IMR-90 (cell line): ENCODE measurements at regions not wholly inside any gene's neighbourhood (a gene's known extent, or its start where the extent isn't known, plus 50 kb on each side); places are given as distances from the start of the nearest gene placed in this dataset.

ENCODE experiments used
- ATAC-seq: fragments of 200-7000 bp; cut with Tn5 transposase; 2 replicates; pipeline ENCODE4 v1.9.1; 2020; ENCODE audit warnings: low read depth, mild to moderate bottlenecking, moderate library complexity
- BruUV-seq: library from RNA; stranded (reverse); fragments of 400-500 nt; replicated peaks from 2 replicates; lab custom pipeline; 2021; lab: Mats Ljungman, UMichigan
- CTCF ChIA-PET: fragments of 300-600 bp; formaldehyde crosslinking; extraction: SDS; loops from one replicate; lab custom pipeline; 2021; ENCODE audit warnings: antibody characterized with exemption; lab: Yijun Ruan, JAX
- POLR2A ChIA-PET: fragments of 300-600 bp; sonication (Branson Sonifier 250); formaldehyde crosslinking; loops from one replicate; lab custom pipeline; 2022; ENCODE audit warnings: antibody characterized with exemption; ENCODE audit not compliant: unreplicated experiment; lab: Charles Lee
- DNase-seq: peaks from one replicate; pipeline ENCODE4 v3.0.0; 2013
- H2AFZ ChIP-seq: replicated peaks from 2 replicates; pipeline ENCODE3; 2013; ENCODE audit warnings: low read length, mild to moderate bottlenecking; ENCODE audit not compliant: poor library complexity
- H2AK5ac ChIP-seq: 2 replicates; pipeline ENCODE4 v1.6.1; 2013; ENCODE audit warnings: low read depth, low read length, inconsistent platforms
- H2AK9ac ChIP-seq: replicated peaks from 2 replicates; pipeline ENCODE3; 2013; ENCODE audit warnings: mild to moderate bottlenecking, low read depth, low read length, moderate library complexity; ENCODE audit not compliant: poor library complexity
- H2BK120ac ChIP-seq: 2 replicates; pipeline ENCODE4 v1.6.1; 2013; ENCODE audit warnings: low read depth, low read length, inconsistent platforms
- H2BK15ac ChIP-seq: 3 replicates; pipeline ENCODE4 v1.6.1; 2013; ENCODE audit warnings: low read depth, low read length, inconsistent platforms
- H2BK20ac ChIP-seq: 2 replicates; pipeline ENCODE4 v1.6.1; 2013; ENCODE audit warnings: low read depth, mild to moderate bottlenecking, inconsistent platforms, low read length, moderate library complexity
- H2BK5ac ChIP-seq: 2 replicates; pipeline ENCODE4 v1.6.1; 2013; ENCODE audit warnings: mild to moderate bottlenecking, low read depth, low read length, inconsistent platforms; ENCODE audit not compliant: poor library complexity, severe bottlenecking
- H3K14ac ChIP-seq: replicated peaks from 2 replicates; pipeline ENCODE4 v1.6.1; 2013; ENCODE audit warnings: low read depth, low read length, inconsistent platforms
- H3K18ac ChIP-seq: 2 replicates; pipeline ENCODE4 v1.6.1; 2013; ENCODE audit warnings: low read depth, low read length, control low read depth
- H3K23ac ChIP-seq: 2 replicates; pipeline ENCODE4 v1.6.1; 2013; ENCODE audit warnings: low read depth, low read length, inconsistent platforms
- H3K27ac ChIP-seq: 2 replicates; pipeline ENCODE4 v1.5.1; 2013; ENCODE audit warnings: mild to moderate bottlenecking, control low read depth, low read length; ENCODE audit not compliant: insufficient read depth
- H3K27me3 ChIP-seq: 2 replicates; pipeline ENCODE4 v1.6.1; 2013; ENCODE audit warnings: low read length; ENCODE audit not compliant: control insufficient read depth, insufficient read depth
- H3K36me3 ChIP-seq: 2 replicates; pipeline ENCODE4 v1.6.1; 2013; ENCODE audit warnings: low read length, mixed read lengths; ENCODE audit not compliant: control insufficient read depth, insufficient read depth
- H3K4ac ChIP-seq: 2 replicates; pipeline ENCODE4 v1.6.1; 2013; ENCODE audit warnings: low read depth, low read length, inconsistent platforms
- H3K4me1 ChIP-seq: 2 replicates; pipeline ENCODE4 v1.6.1; 2013; ENCODE audit warnings: low read length, mixed read lengths; ENCODE audit not compliant: control insufficient read depth, insufficient read depth
- H3K4me2 ChIP-seq: 2 replicates; pipeline ENCODE4 v1.6.1; 2013; ENCODE audit warnings: low read depth, mild to moderate bottlenecking, control low read depth, low read length, moderate library complexity
- H3K4me3 ChIP-seq: 2 replicates; pipeline ENCODE4 v1.5.1; 2013; ENCODE audit warnings: low read depth, mild to moderate bottlenecking, control low read depth, low read length, moderate library complexity; ENCODE audit not compliant: insufficient read depth
- H3K56ac ChIP-seq: 2 replicates; pipeline ENCODE4 v1.6.1; 2013; ENCODE audit warnings: low read length, inconsistent platforms; ENCODE audit not compliant: insufficient read depth; ENCODE audit errors: extremely low read depth
- H3K79me1 ChIP-seq, 2 experiments: 2 replicates each; pipeline ENCODE4 v1.6.1; 2013; ENCODE audit warnings: low read length in 2 of 2, inconsistent platforms in 1 of 2, low read depth in 1 of 2
- H3K9ac ChIP-seq: 2 replicates; pipeline ENCODE4 v1.6.1; 2013; ENCODE audit warnings: low read depth, low read length, control low read depth
- H3K9me1 ChIP-seq: 2 replicates; pipeline ENCODE4 v1.6.1; 2013; ENCODE audit warnings: low read length, inconsistent platforms; ENCODE audit not compliant: insufficient read depth
- H3K9me3 ChIP-seq: 2 replicates; pipeline ENCODE4 v1.6.1; 2013; ENCODE audit warnings: low read length; ENCODE audit not compliant: control insufficient read depth, insufficient read depth
- H4K20me1 ChIP-seq: 2 replicates; pipeline ENCODE4 v1.6.1; 2013; ENCODE audit warnings: low read length, inconsistent platforms; ENCODE audit not compliant: insufficient read depth
- H4K5ac ChIP-seq: 2 replicates; pipeline ENCODE4 v1.6.1; 2013; ENCODE audit warnings: mild to moderate bottlenecking, low read depth, low read length, control low read depth
- H4K8ac ChIP-seq, 2 experiments: 2 replicates each; pipeline ENCODE4 v1.6.1; 2013; ENCODE audit warnings: low read depth in 2 of 2, low read length in 2 of 2, control low read depth in 1 of 2, inconsistent platforms in 1 of 2
- H4K91ac ChIP-seq: 2 replicates; pipeline ENCODE4 v1.6.1; 2013; ENCODE audit warnings: low read depth, low read length, inconsistent platforms; ENCODE audit not compliant: insufficient read depth
- BHLHE40 ChIP-seq: fragments of 150-350 bp; IDR thresholded peaks from 2 replicates; pipeline ENCODE4 v1.6.1; 2016; ENCODE audit warnings: mild to moderate bottlenecking, low read depth, low read length
- CEBPB ChIP-seq: IDR thresholded peaks from 2 replicates; pipeline ENCODE4 v1.6.1; 2012; ENCODE audit warnings: low read depth, low read length, improper control_type of control experiment
- CHD1 ChIP-seq: IDR thresholded peaks from 2 replicates; pipeline ENCODE4 v1.6.1; 2012; ENCODE audit warnings: low read depth, low read length, improper control_type of control experiment
- FOS ChIP-seq: fragments of 150-350 bp; IDR thresholded peaks from 2 replicates; pipeline ENCODE4 v1.6.1; 2016; ENCODE audit warnings: low read depth, low read length
- MAFK ChIP-seq: IDR thresholded peaks from 2 replicates; pipeline ENCODE4 v1.6.1; 2012; ENCODE audit warnings: low read depth, low read length, improper control_type of control experiment
- MAZ ChIP-seq: IDR thresholded peaks from 2 replicates; pipeline ENCODE4 v1.6.1; 2012; ENCODE audit warnings: low read depth, mild to moderate bottlenecking, low read length, improper control_type of control experiment, moderate library complexity, borderline replicate concordance
- MXI1 ChIP-seq: IDR thresholded peaks from 2 replicates; pipeline ENCODE4 v1.6.1; 2012; ENCODE audit warnings: low read depth, mild to moderate bottlenecking, low read length, moderate library complexity, borderline replicate concordance
- NFE2L2 ChIP-seq: fragments of 150-350 bp; IDR thresholded peaks from 2 replicates; pipeline ENCODE4 v1.6.1; 2016; ENCODE audit warnings: low read depth, mild to moderate bottlenecking, low read length
- POLR2A ChIP-seq: IDR thresholded peaks from 2 replicates; pipeline ENCODE4 v1.6.1; 2012; ENCODE audit warnings: mild to moderate bottlenecking, low read depth, low read length
- RAD21 ChIP-seq: IDR thresholded peaks from 2 replicates; pipeline ENCODE4 v1.6.1; 2012; ENCODE audit warnings: low read length, improper control_type of control experiment
- RCOR1 ChIP-seq: IDR thresholded peaks from 2 replicates; pipeline ENCODE4 v1.6.1; 2012; ENCODE audit warnings: mild to moderate bottlenecking, low read length, improper control_type of control experiment; ENCODE audit not compliant: insufficient replicate concordance
- RFX5 ChIP-seq: IDR thresholded peaks from 2 replicates; pipeline ENCODE4 v1.8.0; 2012; ENCODE audit warnings: low read depth, mild to moderate bottlenecking, low read length, moderate library complexity
- SMC3 ChIP-seq: fragments of 150-350 bp; IDR thresholded peaks from 2 replicates; pipeline ENCODE4 v1.6.1; 2016; ENCODE audit warnings: low read depth, mild to moderate bottlenecking, antibody characterized with exemption, low read length, moderate library complexity
- WGBS, 2 experiments: methylation state at CpG; one replicate each; pipeline versions ENCODE4 v1.1.5 to v1.1.7; 2013; ENCODE audit warnings: missing lambda C conversion rate in 2 of 2; ENCODE audit not compliant: insufficient read length in 1 of 2; ENCODE audit errors: extremely low coverage in 2 of 2; 5-methylcytosine and 5-hydroxymethylcytosine counted together
- dilution Hi-C: fragments of 300-500 bp; cut with HindIII; formaldehyde crosslinking; loops from one replicate; pipeline ENCODE4 v1.14.3; 2018; ENCODE audit warnings: low sequenced_read_pairs; ENCODE audit not compliant: unreplicated experiment
- in situ Hi-C: fragments of 300-500 bp; cut with MboI; formaldehyde crosslinking; loops from 3 replicates; pipeline ENCODE4 v1.14.3; 2019; ENCODE audit warnings: low sequenced_read_pairs, inconsistent platforms, mixed read lengths
- intact Hi-C: fragments of 100-400 bp; cut with micrococcal nuclease; formaldehyde crosslinking; loops from 2 replicates; pipeline ENCODE4 v1.10.0; 2022
- TF ChIP-seq, protein P1 (sequence below): conservative IDR thresholded peaks from 2 replicates; pipeline ENCODE4 v1.5.1; 2012; ENCODE audit warnings: mild to moderate bottlenecking, low read depth, low read length, improper control_type of control experiment
- TF ChIP-seq, protein P2 (sequence below): fragments of 150-350 bp; IDR thresholded peaks from 2 replicates; pipeline ENCODE4 v1.6.1; 2017; ENCODE audit warnings: mild to moderate bottlenecking, antibody characterized with exemption, low read length, low read depth
- TF ChIP-seq, protein P3 (sequence below): fragments of 150-350 bp; IDR thresholded peaks from 2 replicates; pipeline ENCODE4 v1.6.1; 2016; ENCODE audit warnings: low read depth, mild to moderate bottlenecking, low read length, moderate library complexity, borderline replicate concordance

DNA sequence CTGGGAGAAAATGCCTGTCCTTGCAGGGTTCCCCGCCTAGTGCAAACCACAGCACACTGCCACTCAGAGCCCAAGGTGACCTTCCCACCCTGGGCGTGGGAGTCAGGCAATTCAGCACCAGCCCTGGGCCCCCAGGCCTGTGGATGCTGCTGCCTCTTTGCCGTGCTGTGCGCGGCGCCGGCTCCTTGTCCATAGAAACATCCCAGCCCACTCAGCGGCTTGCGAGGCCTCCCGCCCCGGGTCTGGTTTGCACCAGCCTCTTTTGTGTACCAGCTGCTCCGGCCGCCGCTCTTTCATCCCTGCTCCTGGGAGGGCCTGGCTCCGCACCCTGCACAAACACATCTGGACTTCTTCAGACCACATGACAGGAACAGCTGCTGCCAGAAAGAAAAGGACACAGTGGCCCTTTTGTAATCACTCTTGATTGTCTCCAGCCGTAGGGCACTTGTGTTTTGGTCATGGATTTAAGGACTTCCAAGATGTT is 75.4 kb upstream of the SDK2 start:
- H3K27ac ChIP-seq = no peak overlapping the region
- intact Hi-C loops = no loop called here
- no peak overlapping the region for H4K91ac ChIP-seq
- no peaks in the 10 kb centered on the region for H4K20me1 ChIP-seq
- no peak overlapping the region for H2AK9ac ChIP-seq
- H2BK15ac ChIP-seq = no peak overlapping the region
- no peak overlapping the region for H3K4me3 ChIP-seq
- 20% methylated on average over 1 of the region's 16 CpGs; no CpG with 5 or more reads in 1 of the 2 experiments for WGBS, 2 experiments
- CTCF ChIA-PET = no interaction called here
- no peak overlapping the region for H3K14ac ChIP-seq
- H3K36me3 ChIP-seq = no peaks in the 10 kb centered on the region
- TF ChIP-seq, protein P1, sequence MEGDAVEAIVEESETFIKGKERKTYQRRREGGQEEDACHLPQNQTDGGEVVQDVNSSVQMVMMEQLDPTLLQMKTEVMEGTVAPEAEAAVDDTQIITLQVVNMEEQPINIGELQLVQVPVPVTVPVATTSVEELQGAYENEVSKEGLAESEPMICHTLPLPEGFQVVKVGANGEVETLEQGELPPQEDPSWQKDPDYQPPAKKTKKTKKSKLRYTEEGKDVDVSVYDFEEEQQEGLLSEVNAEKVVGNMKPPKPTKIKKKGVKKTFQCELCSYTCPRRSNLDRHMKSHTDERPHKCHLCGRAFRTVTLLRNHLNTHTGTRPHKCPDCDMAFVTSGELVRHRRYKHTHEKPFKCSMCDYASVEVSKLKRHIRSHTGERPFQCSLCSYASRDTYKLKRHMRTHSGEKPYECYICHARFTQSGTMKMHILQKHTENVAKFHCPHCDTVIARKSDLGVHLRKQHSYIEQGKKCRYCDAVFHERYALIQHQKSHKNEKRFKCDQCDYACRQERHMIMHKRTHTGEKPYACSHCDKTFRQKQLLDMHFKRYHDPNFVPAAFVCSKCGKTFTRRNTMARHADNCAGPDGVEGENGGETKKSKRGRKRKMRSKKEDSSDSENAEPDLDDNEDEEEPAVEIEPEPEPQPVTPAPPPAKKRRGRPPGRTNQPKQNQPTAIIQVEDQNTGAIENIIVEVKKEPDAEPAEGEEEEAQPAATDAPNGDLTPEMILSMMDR = no peak
- TF ChIP-seq SMC3 (no peak), FOS (no peak), POLR2A (no peak), MAZ (no peak), CHD1 (no peak), MAFK (no peak), BHLHE40 (no peak), MXI1 (no peak), NFE2L2 (no peak), CEBPB (no peak), RAD21 (no peak), RCOR1 (no peak), RFX5 (no peak)
- TF ChIP-seq, protein P2, sequence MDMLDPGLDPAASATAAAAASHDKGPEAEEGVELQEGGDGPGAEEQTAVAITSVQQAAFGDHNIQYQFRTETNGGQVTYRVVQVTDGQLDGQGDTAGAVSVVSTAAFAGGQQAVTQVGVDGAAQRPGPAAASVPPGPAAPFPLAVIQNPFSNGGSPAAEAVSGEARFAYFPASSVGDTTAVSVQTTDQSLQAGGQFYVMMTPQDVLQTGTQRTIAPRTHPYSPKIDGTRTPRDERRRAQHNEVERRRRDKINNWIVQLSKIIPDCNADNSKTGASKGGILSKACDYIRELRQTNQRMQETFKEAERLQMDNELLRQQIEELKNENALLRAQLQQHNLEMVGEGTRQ = no peak
- TF ChIP-seq, protein P3, sequence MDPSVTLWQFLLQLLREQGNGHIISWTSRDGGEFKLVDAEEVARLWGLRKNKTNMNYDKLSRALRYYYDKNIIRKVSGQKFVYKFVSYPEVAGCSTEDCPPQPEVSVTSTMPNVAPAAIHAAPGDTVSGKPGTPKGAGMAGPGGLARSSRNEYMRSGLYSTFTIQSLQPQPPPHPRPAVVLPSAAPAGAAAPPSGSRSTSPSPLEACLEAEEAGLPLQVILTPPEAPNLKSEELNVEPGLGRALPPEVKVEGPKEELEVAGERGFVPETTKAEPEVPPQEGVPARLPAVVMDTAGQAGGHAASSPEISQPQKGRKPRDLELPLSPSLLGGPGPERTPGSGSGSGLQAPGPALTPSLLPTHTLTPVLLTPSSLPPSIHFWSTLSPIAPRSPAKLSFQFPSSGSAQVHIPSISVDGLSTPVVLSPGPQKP = no peak
- no peaks in the 10 kb centered on the region for H3K4me1 ChIP-seq
- H2AFZ ChIP-seq = no peak overlapping the region
- no peak for DNase-seq
- no peak overlapping the region for H3K23ac ChIP-seq
- POLR2A ChIA-PET = no interaction called here
- H2BK120ac ChIP-seq = no peak overlapping the region
- BruUV-seq = no TSS peak
- peaks cover 16% of the 10 kb centered on the region for H3K9me3 ChIP-seq
- H3K9me1 ChIP-seq = no peaks in the 10 kb centered on the region
- no peak overlapping the region for H3K4me2 ChIP-seq
- no peak overlapping the region for H2BK20ac ChIP-seq
- H3K56ac ChIP-seq = no peak overlapping the region
- no peaks in the 10 kb centered on the region for H3K27me3 ChIP-seq
- H4K5ac ChIP-seq = no peak overlapping the region
- H3K18ac ChIP-seq = no peak overlapping the region
- in situ Hi-C loops = loop anchor here (25.0 kb wide), 2 partner anchors 107 to 282 kb away; no protein-coding TSS in a partner anchor
- H3K9ac ChIP-seq = no peak overlapping the region
- H3K79me1 ChIP-seq = no peaks in the 10 kb centered on the region
- H2BK5ac ChIP-seq = no peak overlapping the region
- H3K4ac ChIP-seq = no peak overlapping the region
- no peak overlapping the region for H2AK5ac ChIP-seq
- dilution Hi-C loops = no loop called here
- no peak for ATAC-seq
- H4K8ac ChIP-seq = no peak overlapping the region
